Fibroblast of lung (primary cell): ENCODE measurements at regions not wholly inside any gene's neighbourhood (a gene's known extent, or its start where the extent isn't known, plus 50 kb on each side); places are given as distances from the start of the nearest gene placed in this dataset.

Source experiments
- CTCF ChIP-seq, 2 donors: IDR thresholded peaks in 1 of 2; conservative IDR thresholded peaks in 1 of 2; 1 replicate in 1 of 2; 2 replicates in 1 of 2; pipeline ENCODE4 v1.5.1; 2011 to 2012; ENCODE audit warnings: low read length in 2 of 2, control low read depth in 1 of 2, inconsistent platforms in 1 of 2, low read depth in 1 of 2, mild to moderate bottlenecking in 1 of 2
- EZH2 ChIP-seq: IDR thresholded peaks from 2 replicates; pipeline ENCODE4 v1.5.1; 2012; ENCODE audit warnings: low read length, control low read depth, mild to moderate bottlenecking; ENCODE audit errors: missing control alignments

DNA sequence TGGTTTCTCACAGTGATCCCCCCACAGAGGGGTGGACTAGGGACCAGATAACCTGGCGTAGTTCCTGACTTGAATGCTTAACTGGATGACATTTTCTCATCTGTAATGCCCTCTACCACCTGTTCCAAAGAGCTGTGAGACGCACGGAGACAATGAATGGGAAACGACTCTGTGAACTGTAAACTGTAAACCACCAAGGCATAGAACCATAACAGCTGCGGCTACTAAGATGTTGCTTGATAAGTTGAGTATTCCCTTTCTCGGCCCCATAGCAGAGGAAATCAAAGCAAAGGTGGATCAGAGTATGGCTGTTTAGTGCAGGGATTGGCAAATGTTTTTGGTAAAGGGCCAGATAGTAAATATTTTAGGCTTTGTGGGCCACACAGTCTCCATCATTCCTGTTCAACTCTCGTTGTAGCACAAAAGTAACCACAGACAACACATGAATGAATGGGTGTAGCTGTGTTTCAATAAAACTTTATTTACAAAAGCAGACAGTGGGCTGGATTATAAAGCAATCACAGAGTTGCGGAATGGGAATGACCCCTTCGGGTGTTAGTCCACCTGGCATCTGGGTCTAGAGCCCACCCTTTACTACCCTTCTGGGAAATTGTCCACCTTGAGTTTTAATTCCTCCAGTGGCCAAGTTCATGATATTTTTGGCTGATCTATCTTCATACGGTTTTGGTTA lies 315.2 kb downstream of the RPS6KC1 start:
- TF ChIP-seq CTCF (conservative IDR thresholded peaks at IDR 0.05 in 1 of 2, IDR thresholded peaks at IDR 0.05 in 1 of 2; ENCODE audit: low read depth in 1 of 2, low read length in 2 of 2): no peak
- TF ChIP-seq EZH2: no peak
